SH-SY5Y (cell line): ENCODE measurements at regions not wholly inside any gene's neighbourhood (a gene's known extent, or its start where the extent isn't known, plus 50 kb on each side); places are given as distances from the start of the nearest gene placed in this dataset.

Experiments
- GATA2 ChIP-seq: IDR thresholded peaks from 2 replicates; pipeline ENCODE4 v1.6.1; 2011; ENCODE audit warnings: mild to moderate bottlenecking, low read depth, low read length
- GATA3 ChIP-seq: IDR thresholded peaks from 2 replicates; pipeline ENCODE4 v1.6.1; 2011; ENCODE audit warnings: low read depth, mild to moderate bottlenecking, low read length, moderate library complexity

GRCh38 chr1:185561629-185562028 lies 172.6 kb upstream of the HMCN1 start:
- TF ChIP-seq GATA2 (no peak), GATA3 (no peak)
